ENCODE measurements at regions not wholly inside any gene's neighbourhood (a gene's known extent, or its start where the extent isn't known, plus 50 kb on each side); places are given as distances from the start of the nearest gene placed in this dataset.

DNA sequence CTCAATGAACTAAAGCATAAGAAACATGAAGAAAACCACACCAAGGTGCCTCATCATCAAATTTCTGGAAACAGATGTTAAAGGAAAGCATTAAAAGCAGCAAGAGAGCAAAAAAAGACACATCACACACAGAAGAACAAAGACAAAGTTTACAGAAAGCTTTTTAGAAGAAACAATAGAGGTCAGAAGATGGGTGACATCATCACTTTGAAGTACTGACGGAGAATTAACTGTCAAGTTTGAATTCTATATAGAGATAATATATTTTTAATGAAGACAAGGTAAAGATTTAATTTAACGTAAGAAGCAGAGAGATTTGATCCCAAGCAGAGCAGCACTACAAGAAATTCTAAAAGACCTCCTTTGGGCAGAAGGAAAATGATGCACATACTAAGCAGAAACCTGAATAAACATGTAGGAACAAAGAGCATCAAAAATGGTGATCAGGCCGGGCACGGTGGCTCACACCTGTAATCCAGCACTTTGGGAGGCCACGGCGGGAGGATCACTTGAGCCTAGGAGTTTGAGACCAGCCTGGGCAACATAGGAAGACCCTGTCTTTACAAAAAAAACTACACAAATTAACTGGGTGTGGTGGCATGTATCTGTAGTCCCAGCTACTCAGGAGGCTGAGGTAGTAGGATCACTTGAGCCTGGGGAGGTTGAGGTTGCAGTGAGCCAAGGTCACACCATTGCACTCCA lies 63.3 kb upstream of the RTL6 start:
- TF ChIP-seq, protein P1, sequence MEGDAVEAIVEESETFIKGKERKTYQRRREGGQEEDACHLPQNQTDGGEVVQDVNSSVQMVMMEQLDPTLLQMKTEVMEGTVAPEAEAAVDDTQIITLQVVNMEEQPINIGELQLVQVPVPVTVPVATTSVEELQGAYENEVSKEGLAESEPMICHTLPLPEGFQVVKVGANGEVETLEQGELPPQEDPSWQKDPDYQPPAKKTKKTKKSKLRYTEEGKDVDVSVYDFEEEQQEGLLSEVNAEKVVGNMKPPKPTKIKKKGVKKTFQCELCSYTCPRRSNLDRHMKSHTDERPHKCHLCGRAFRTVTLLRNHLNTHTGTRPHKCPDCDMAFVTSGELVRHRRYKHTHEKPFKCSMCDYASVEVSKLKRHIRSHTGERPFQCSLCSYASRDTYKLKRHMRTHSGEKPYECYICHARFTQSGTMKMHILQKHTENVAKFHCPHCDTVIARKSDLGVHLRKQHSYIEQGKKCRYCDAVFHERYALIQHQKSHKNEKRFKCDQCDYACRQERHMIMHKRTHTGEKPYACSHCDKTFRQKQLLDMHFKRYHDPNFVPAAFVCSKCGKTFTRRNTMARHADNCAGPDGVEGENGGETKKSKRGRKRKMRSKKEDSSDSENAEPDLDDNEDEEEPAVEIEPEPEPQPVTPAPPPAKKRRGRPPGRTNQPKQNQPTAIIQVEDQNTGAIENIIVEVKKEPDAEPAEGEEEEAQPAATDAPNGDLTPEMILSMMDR (IDR thresholded peaks at IDR 0.05): no peak
- TF ChIP-seq POLR2AphosphoS5 (IDR thresholded peaks at IDR 0.05) (no peak), POLR2A (IDR thresholded peaks at IDR 0.05) (no peak)

All from suprapubic skin (tissue), 4 donors.